IgD-negative memory B cell (primary cell): ENCODE measurements at regions not wholly inside any gene's neighbourhood (a gene's known extent, or its start where the extent isn't known, plus 50 kb on each side); places are given as distances from the start of the nearest gene placed in this dataset.
"Not testable (repeated sequence)": the region's sequence is repeated elsewhere in the genome, so short reads cannot be mapped to it uniquely, and the experiment has no call there.

Experiments used
- H3K27ac Mint-ChIP-seq, 3 donors: one replicate each; pipeline ENCODE4 v1.8.0; 2020 to 2022; ENCODE audit warnings: mild to moderate bottlenecking in 3 of 3, mixed read lengths in 3 of 3, moderate library complexity in 1 of 3
- H3K27me3 Mint-ChIP-seq: one replicate; pipeline ENCODE4 v1.8.0; 2021; ENCODE audit warnings: mixed read lengths
- H3K36me3 Mint-ChIP-seq: one replicate; pipeline ENCODE4 v1.8.0; 2020; ENCODE audit warnings: mild to moderate bottlenecking, mixed read lengths
- H3K4me1 Mint-ChIP-seq, 3 donors: one replicate each; pipeline ENCODE4 v1.8.0; 2020 to 2022; ENCODE audit warnings: mixed read lengths in 3 of 3, mild to moderate bottlenecking in 1 of 3
- H3K4me3 Mint-ChIP-seq, 4 donors: one replicate each; pipeline ENCODE4 v1.8.0; 2020 to 2022; ENCODE audit warnings: mild to moderate bottlenecking in 4 of 4, mixed read lengths in 4 of 4, moderate library complexity in 3 of 4
- H3K9me3 Mint-ChIP-seq, 3 donors: one replicate each; pipeline ENCODE4 v1.8.0; 2020 to 2021; ENCODE audit warnings: mixed read lengths in 3 of 3, mild to moderate bottlenecking in 1 of 3

DNA sequence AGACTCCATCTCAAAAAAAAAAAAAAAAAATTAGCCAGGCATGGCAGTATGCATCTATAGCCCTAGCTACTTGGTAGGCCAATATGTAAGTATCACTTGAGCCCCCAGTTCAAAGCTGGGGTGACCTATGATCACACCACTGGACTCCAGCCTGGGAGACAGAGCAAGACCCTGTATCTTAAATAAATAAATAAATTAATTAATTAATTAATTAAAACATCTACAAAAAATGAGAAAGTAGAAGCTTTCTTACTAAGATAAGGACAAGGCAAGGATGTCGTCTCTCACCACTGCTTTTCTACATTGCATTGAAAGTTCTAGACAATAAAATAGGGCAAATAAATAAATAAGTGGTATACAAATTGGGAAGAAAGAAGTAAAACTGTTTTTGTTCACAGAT is 134.3 kb upstream of the CARMIL1 start:
- no peak overlapping the region for H3K4me3 Mint-ChIP-seq

DNA sequence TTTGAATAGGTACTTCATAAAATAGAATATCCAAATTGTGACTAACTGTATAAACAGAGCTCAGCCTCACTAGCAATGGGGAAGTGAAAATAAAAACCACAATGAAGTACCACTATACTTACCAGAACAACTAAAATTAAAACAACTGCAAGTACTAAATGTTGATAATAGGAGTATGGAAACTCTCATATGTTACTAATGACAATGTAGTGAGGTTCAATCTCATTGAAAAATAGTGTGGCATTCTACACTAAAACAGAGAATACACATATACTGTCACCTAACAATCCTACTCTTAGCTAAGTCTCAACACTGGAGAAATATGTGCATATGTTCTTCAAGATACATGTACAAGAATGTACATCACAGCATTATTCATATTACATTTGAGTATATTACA is 132.0 kb upstream of the CARMIL1 start:
- no peaks in the 10 kb centered on the region for H3K27me3 Mint-ChIP-seq
- H3K36me3 Mint-ChIP-seq, result peaks cover 2% of the 10 kb centered on the region
- H3K9me3 Mint-ChIP-seq, result no peaks in the 10 kb centered on the region
- peak overlapping the region in 2 of 4 donors; percentile 34 to 56 for H3K4me3 Mint-ChIP-seq
- H3K4me1 Mint-ChIP-seq, result peaks cover 12 to 24% (median 17%) of the 10 kb centered on the region in 3 donors
- no peak overlapping the region for H3K27ac Mint-ChIP-seq

More for the DNA sequence above, 134.3 kb upstream of the CARMIL1 start:
- Mint-ChIP-seq H3K27ac (no peak overlapping the region), H3K27me3 (no peaks in the 10 kb centered on the region), H3K4me1 (peaks cover 12 to 24% (median 15%) of the 10 kb centered on the region in 3 donors), H3K9me3 (no peaks in the 10 kb centered on the region), H3K36me3 (peaks cover 2% of the 10 kb centered on the region)

DNA sequence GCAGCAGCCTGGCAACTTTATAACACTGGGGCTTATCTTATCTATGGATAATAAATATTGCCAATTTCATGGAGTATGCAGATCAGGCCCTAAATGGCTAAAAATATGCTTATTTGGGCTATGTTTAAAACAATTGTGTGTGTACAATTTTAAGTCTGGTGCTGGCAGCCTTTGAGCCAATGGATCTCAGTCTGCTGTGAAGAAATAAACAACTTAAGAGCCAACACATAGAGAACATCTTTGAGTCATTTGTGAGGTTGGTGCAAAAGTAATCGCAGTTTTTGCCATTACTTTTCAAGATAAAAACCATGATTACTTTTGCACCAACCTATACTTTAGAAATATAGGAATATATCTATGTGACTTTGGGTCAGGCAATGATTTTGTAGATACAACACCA is 129.1 kb upstream of the CARMIL1 start:
- Mint-ChIP-seq H3K9me3 (peaks cover 0 to 2% (median 0%) of the 10 kb centered on the region in 3 donors), H3K4me1 (peaks cover 12 to 20% (median 12%) of the 10 kb centered on the region in 3 donors), H3K27ac (no peak overlapping the region), H3K4me3 (peak overlapping the region in 1 of 4 donors; percentile 37), H3K36me3 (peaks cover 2% of the 10 kb centered on the region), H3K27me3 (no peaks in the 10 kb centered on the region)

DNA sequence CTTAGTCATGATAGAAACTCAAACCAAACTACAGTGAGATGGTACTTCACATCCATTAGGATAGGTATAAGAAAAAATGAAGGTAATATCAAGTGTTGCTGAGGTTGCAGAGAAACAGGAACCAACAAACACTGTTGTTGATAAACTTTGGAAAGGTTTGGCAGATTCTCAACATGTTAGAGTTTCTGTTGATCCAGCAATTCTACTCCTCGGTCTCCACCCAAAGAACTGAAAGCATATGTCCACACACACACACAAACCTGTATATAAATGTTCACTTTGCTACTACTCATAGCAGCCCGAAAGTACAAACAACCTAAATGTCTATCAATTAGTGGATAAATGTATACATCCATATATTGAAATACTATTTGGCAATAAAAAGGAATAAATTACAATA is 128.3 kb upstream of the CARMIL1 start:
- H3K27ac Mint-ChIP-seq, result no peak overlapping the region

DNA sequence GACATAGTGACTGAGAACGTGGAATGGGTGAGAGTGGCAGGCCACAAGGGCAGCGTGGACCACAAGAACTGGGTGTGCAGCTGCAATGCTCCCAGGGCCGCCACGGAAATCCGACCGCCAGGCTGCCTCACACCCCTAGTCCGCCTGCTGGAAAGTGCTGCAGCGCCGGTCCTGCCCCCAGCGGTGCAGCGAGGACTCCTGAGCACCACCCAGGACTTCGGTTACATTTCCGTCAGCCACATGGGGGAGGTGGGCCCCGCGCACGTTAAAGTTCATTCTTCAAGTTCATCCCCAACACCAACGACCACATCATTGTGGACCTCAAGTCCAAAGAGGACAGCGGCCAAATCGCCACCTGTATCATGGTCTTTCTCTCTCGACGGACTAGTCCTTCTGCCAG is 126.1 kb upstream of the CARMIL1 start:
- peaks cover 4% of the 10 kb centered on the region for H3K36me3 Mint-ChIP-seq
- no peak overlapping the region for H3K4me3 Mint-ChIP-seq
- H3K4me1 Mint-ChIP-seq, result peaks cover 0 to 5% (median 1%) of the 10 kb centered on the region in 3 donors
- H3K27me3 Mint-ChIP-seq, result peaks cover 5% of the 10 kb centered on the region
- no peak overlapping the region for H3K27ac Mint-ChIP-seq
- peaks cover 4 to 12% (median 7%) of the 10 kb centered on the region in 3 donors for H3K9me3 Mint-ChIP-seq

More for the DNA sequence above, 128.3 kb upstream of the CARMIL1 start:
- peaks cover under 1% of the 10 kb centered on the region for H3K27me3 Mint-ChIP-seq
- peaks cover 7 to 19% (median 12%) of the 10 kb centered on the region in 3 donors for H3K4me1 Mint-ChIP-seq
- H3K36me3 Mint-ChIP-seq, result peaks cover 2% of the 10 kb centered on the region
- H3K4me3 Mint-ChIP-seq, result no peak overlapping the region
- H3K9me3 Mint-ChIP-seq, result peaks cover 0 to 2% (median 0%) of the 10 kb centered on the region in 3 donors

DNA sequence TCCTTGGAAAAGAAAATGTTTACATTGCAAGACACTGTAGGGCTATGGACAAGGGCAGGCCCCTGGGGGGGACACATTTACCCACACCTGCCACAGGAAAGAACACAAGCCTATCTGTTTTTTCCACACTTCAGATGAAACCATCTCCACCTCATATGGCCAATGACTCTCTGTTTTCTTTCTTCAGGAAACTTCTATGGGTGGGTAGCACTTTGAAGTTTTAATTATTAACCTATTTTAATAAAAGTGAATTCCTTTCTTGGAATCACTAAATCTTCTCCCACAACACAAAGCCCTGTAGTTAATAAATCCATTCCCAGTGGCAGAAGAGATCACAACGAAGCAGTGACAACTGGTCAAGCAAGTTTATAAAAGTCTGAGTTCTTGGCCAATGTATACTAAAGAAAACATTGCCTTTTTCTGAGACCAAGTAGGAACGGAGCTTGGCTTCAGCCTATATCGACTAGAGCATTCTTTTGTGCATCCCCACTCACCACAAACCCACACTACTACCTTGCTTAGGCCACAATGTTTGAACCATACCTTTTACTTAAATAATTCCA is 125.1 kb upstream of the CARMIL1 start:
- H3K9me3 Mint-ChIP-seq, result peaks cover 4 to 12% (median 9%) of the 10 kb centered on the region in 3 donors

DNA sequence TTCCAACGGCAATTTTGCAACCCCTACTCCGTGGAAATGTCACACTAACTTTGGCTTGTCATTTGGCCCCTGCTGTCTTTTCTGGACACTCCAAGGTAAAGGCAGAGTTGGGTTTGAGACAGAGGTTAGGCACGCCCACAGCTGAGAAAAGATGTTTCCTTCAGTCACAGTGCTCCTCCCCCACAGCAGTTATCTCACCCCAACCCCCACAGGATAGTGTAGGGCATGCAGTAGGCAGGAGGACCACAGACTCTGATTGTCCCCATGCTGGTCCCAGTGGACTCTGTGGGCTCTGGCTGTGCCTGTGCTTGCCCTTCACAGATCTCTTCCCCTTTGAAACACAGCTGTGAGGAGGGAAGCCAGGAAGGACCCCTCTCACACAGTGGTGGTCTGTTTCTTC is 124.0 kb upstream of the CARMIL1 start:
- Mint-ChIP-seq H3K4me1 (peaks cover 0 to 5% (median 1%) of the 10 kb centered on the region in 3 donors), H3K27me3 (peaks cover 12% of the 10 kb centered on the region), H3K4me3 (no peak overlapping the region), H3K9me3 (peaks cover 10 to 17% (median 13%) of the 10 kb centered on the region in 3 donors), H3K36me3 (peaks cover 2% of the 10 kb centered on the region), H3K27ac (no peak overlapping the region)

More for the DNA sequence above, 125.1 kb upstream of the CARMIL1 start:
- peaks cover 0 to 5% (median 1%) of the 10 kb centered on the region in 3 donors for H3K4me1 Mint-ChIP-seq
- H3K36me3 Mint-ChIP-seq, result peaks cover 2% of the 10 kb centered on the region
- H3K27me3 Mint-ChIP-seq, result peaks cover 5% of the 10 kb centered on the region
- no peak overlapping the region for H3K27ac Mint-ChIP-seq
- no peak overlapping the region for H3K4me3 Mint-ChIP-seq

DNA sequence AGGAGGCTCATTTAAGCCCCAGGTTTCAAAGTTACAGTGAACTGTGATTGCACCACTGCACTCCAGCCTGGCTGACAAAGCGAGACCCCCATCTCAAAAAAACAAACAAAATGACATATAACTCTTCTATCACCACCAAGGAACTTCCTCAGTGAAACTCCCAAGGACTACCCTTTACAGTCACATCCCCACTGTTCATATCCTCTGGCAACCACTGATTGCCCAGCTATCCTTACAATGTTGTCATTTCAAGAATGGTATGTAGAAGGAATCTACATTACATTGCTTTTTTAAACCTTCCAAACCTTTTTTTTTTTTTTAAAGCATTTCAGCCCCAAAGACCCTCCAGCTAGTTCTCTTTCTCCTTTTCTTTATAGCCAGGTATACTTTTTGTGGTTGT is 123.1 kb upstream of the CARMIL1 start:
- Mint-ChIP-seq H3K9me3 (peaks cover 10 to 17% (median 15%) of the 10 kb centered on the region in 3 donors), H3K27ac (peak overlapping the region in 1 of 3 donors; percentile 57), H3K4me3 (no peak overlapping the region), H3K4me1 (peaks cover 0 to 5% (median 1%) of the 10 kb centered on the region in 3 donors), H3K27me3 (peaks cover 13% of the 10 kb centered on the region), H3K36me3 (peaks cover 2% of the 10 kb centered on the region)

DNA sequence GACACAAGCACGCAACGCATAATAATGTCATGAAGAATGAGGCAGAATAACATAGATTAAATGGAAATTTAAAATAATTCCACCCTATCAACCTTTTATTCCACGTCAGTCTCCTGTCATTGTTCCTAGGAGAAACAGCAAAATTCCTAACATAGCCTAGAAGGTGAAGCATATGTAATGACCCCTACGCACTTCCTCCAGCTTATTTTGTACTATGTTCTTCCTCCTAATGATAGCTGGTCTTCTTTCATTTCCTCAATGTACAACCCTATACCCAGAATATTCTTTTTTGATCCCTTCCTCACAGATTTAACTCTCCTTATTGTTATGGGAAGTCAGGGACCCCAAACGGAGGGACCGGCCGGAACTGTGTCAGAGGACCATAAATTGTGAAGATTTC is 122.0 kb upstream of the CARMIL1 start:
- Mint-ChIP-seq H3K9me3 (peaks cover 10 to 17% (median 15%) of the 10 kb centered on the region in 3 donors), H3K4me1 (peaks cover 0 to 5% (median 0%) of the 10 kb centered on the region in 3 donors), H3K27ac (no peak overlapping the region), H3K27me3 (peaks cover 13% of the 10 kb centered on the region), H3K4me3 (no peak overlapping the region), H3K36me3 (peaks cover 2% of the 10 kb centered on the region)

DNA sequence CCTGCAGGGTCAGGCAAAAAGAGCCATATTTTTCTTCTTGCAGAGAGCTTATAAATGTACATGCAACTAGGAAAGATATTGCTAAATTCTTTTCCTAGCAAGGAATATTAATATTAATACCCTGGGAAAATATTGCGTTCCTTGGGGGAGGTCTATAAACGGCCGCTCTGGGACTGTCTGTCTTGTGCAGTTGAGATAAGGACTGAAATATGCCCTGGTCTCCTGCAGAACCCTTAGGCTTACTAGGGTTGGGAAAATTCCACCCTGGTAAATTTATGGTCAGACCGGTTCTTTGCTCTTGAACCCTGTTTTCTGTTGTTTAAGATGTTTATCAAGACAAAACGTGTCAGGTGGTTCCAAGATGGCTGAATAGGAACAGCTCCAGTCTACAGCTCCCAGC is 121.3 kb upstream of the CARMIL1 start:
- Mint-ChIP-seq H3K9me3 (peaks cover 10 to 17% (median 15%) of the 10 kb centered on the region in 3 donors), H3K36me3 (peaks cover 2% of the 10 kb centered on the region)

DNA sequence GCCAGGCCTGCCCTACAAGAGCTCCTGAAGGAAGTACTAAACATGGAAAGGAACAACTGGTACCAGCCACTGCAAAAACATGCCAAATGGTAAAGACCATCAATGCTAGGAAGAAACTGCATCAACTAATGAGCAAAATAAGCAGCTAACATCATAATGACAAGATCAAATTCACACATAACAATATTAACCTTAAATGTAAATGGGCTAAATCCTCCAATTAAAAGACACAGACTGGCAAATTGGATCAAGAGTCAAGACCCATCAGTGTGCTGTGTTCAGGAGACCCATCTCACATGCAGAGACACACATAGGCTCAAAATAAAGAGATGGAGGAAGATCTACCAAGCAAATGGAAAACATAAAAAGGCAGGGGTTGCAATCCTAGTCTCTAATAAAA is 119.0 kb upstream of the CARMIL1 start:
- H3K4me3 Mint-ChIP-seq, H3K4me1 Mint-ChIP-seq, H3K27ac Mint-ChIP-seq, H3K36me3 Mint-ChIP-seq: not testable (repeated sequence)
- Mint-ChIP-seq H3K27me3 (peaks cover 13% of the 10 kb centered on the region), H3K9me3 (peaks cover 10 to 19% (median 16%) of the 10 kb centered on the region in 3 donors)

More for the DNA sequence above, 121.3 kb upstream of the CARMIL1 start:
- no peak overlapping the region for H3K27ac Mint-ChIP-seq
- peaks cover 13% of the 10 kb centered on the region for H3K27me3 Mint-ChIP-seq
- no peak overlapping the region for H3K4me3 Mint-ChIP-seq
- peaks cover 0 to 5% (median 0%) of the 10 kb centered on the region in 3 donors for H3K4me1 Mint-ChIP-seq

DNA sequence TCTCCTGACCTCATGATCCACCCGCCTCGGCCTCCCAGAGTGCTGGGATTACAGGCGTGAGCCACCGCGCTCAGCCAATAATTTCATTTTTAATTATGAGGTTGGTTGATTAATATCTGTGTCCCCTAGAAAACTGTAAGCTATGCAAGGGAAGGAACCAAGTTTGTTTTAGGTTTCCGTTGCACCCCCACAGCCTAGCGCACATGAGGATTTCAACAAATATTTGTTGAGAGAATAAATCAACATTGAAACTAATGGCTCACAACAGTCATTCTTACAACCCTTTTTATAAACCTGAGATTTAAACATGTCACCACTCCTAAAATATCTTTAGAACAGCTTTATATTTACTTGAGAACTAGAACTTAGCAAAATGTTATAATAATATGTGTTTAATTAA is 114.0 kb upstream of the CARMIL1 start:
- H3K4me3 Mint-ChIP-seq, result no peak overlapping the region
- H3K36me3 Mint-ChIP-seq, result no peaks in the 10 kb centered on the region

DNA sequence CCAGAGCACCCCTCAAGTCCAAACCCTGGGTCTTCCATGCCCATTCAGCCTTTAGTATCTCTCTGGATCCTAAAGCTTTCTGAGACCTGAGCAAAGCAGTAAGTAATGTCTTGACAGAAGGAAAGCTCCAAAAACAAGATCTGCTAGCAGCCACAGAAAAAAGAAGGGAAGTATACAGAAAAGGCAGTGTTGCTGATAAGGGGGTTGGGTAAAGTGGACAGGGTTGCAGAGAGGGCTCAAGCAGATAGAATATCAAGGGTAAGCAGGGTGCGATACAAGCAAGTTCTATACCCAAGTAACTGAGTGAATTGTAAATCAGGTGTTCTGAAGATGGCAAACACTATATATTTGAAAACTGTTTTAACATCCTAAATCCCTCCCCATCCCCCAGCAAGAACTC is 113.4 kb upstream of the CARMIL1 start:
- H3K4me1 Mint-ChIP-seq, result peaks cover 0 to 2% (median 0%) of the 10 kb centered on the region in 3 donors
- no peaks in the 10 kb centered on the region for H3K27me3 Mint-ChIP-seq
- no peaks in the 10 kb centered on the region for H3K36me3 Mint-ChIP-seq
- no peak overlapping the region for H3K4me3 Mint-ChIP-seq
- H3K27ac Mint-ChIP-seq, result no peak overlapping the region
- H3K9me3 Mint-ChIP-seq, result peaks cover 0 to 4% (median 3%) of the 10 kb centered on the region in 3 donors

More for the DNA sequence above, 114.0 kb upstream of the CARMIL1 start:
- H3K4me1 Mint-ChIP-seq, result peaks cover 0 to 2% (median 0%) of the 10 kb centered on the region in 3 donors
- peaks cover 0 to 6% (median 3%) of the 10 kb centered on the region in 3 donors for H3K9me3 Mint-ChIP-seq
- peak overlapping the region in 1 of 3 donors; percentile 59 for H3K27ac Mint-ChIP-seq
- peaks cover 1% of the 10 kb centered on the region for H3K27me3 Mint-ChIP-seq

DNA sequence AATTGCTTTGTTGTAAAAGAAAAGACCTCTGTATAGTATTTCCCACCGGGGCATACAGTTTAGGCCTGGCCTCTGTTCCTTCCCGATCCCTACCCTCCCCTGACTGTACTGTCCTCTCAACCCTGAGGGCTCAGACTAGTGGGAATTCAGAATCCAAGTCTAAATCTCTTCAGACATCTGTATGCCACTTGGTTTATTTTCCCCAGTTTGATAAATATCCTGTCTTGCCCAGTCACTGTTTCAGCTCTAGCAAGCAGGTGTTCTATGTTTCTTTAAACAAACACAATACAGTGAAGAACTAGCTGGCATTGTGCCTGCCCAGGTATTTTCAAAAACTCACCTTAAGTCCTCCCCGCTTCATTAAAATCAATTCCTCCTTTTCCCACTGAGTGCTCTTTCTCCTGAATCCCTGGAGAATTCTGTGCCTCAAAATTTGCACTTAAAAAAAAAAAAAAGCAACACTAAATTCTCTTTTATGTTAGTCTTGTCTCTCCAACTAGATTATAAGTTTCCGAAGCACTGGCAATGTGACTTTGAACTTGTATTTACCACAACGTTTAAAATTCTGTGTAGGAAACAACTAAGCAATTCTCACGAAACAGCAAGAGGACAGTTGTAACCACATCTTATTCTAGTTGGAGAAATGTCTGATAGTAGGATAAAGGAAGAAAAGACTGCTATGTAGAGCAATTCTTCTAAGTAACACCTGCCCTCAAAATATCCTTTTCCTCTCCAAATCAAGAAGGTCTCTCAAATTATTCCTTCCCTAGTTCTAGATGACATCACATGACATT is 112.0 kb upstream of the CARMIL1 start:
- Mint-ChIP-seq H3K4me3 (no peak overlapping the region), H3K27ac (no peak overlapping the region), H3K36me3 (no peaks in the 10 kb centered on the region), H3K27me3 (no peaks in the 10 kb centered on the region), H3K4me1 (peaks cover 0 to 2% (median 0%) of the 10 kb centered on the region in 3 donors), H3K9me3 (peaks cover 0 to 4% (median 3%) of the 10 kb centered on the region in 3 donors)

DNA sequence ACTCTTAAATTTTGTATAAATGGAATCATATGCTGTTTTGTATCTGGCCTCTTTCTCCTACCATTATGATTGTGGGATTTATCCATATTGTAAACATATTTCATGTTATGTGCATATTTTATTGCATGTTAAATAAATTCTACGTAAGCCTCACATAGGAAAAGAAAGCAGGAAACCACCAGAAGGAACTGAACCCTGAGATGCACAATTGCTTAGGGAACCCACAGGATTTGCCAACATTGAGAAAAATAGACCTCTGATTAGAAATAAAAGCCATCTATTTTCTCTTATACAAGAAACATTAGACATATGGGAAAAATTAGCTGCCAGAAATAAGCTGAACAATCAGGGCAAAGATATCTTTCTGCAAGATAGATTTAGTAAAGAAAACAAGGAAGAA is 111.2 kb upstream of the CARMIL1 start:
- H3K9me3 Mint-ChIP-seq, result peaks cover 0 to 4% (median 3%) of the 10 kb centered on the region in 3 donors
- no peak overlapping the region for H3K27ac Mint-ChIP-seq
- H3K27me3 Mint-ChIP-seq, result no peaks in the 10 kb centered on the region
- peaks cover 0 to 2% (median 0%) of the 10 kb centered on the region in 3 donors for H3K4me1 Mint-ChIP-seq
- no peak overlapping the region for H3K4me3 Mint-ChIP-seq
- no peaks in the 10 kb centered on the region for H3K36me3 Mint-ChIP-seq
